GM18502 (cell line): ENCODE measurements at regions not wholly inside any gene's neighbourhood (a gene's known extent, or its start where the extent isn't known, plus 50 kb on each side); places are given as distances from the start of the nearest gene placed in this dataset.

ENCODE experiments used
- ATAC-seq: cut with Tn5 transposase; IDR thresholded peaks from one replicate; pipeline ENCODE4 v1.9.1; 2021; ENCODE audit warnings: mild to moderate bottlenecking; ENCODE audit not compliant: unreplicated experiment, poor library complexity

DNA sequence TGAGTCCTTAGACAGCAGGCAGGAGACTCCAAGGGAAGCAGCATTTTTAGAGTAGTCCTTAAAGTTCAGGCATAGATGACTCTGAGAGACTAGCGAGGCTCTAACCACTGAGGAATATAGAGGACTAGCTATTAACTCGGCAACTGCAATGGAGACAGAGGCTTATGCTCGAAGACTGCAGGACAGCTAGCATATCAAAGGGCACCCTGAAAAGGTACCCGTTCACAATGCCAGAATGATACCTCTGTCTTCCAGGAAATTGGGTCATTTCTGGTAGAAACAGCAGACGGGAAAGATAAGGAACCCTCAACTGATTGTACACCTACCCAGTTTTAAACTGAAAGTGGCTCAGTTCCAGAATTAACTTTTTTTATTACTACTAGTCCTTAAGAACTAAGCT is 1204.0 kb upstream of the ZEB2 start:
- no peak for ATAC-seq

DNA sequence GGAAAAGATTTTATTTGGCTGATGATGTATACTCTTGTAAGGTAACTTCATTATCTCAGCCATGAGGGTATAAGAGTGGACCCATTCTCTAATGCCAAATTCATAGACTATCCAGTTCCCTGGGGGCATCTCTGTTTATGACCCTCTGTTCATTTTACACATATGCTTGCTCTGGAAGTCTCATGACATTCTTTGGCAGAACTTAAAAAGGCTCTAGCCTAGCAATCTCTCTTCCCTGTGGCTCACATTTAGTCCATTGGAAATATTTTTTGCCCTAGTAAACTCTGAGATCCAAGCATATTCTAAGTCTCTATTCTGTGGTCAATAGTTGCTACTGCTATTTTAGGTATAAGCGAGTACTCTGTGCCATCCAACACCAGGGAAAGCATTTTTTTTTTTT is 1201.8 kb upstream of the ZEB2 start:
- ATAC-seq: no peak

DNA sequence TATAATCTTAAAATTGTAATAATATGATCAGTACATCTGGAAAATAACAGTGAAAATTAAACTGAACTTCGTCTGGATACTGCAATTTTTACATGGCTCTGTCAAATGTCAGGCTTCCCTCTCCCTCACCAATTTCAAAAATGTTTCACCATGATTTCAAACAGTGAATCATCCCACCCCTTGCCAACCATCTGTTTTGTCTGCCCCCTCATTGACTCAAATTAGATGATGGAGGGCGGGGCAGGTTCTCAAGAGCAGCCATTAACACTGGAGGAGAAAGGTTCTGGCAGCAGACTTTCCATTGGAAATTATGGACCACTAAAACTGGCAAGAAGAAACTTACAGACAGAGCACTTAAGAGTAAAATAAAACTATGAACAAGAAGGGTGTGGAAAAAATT is 1195.7 kb upstream of the ZEB2 start:
- ATAC-seq: no peak

DNA sequence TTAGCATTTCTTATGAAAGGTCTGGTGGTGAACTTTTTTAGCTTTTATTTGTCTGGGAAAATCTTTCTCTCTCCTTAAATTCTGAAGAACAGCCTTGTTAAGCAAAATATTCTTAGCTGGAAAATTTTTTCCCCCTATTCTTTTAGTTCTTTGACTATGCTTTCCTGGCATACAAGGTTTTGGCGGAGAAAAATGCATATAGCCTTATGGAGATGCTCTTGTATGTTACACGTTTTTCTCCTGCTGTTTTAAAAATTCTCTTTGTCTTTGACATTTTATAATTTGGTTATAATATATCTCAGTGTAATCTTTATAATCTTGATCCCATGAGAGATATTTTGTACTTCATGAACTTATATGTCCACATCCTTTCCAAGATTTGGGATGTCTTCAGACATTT is 1190.4 kb upstream of the ZEB2 start:
- ATAC-seq: no peak

DNA sequence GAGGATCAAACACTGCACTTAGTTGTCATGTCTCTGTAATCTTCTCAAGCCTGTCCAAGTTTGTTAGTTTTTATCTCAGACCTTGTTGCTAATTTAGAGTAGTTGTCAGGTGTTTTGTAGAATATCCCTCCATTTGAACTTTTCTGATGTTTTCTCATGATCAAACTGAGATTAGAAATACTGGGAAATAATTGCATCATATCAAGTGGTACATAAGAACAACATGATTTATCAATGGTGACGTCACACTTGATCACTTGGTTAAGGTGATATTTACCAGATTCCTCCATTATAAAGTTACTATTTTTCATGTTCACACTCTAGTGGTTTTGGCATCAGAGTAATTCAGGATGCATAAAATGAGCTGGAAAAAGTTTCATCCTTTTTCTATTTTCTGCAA is 1182.4 kb upstream of the ZEB2 start:
- ATAC-seq: no peak

- ATAC-seq: peak; percentile 92
These were observed 1173.1 kb upstream of the ZEB2 start for GRCh38 chr2:145692971-145693478.

GRCh38 chr2:145691659-145692058 is 1171.7 kb upstream of the ZEB2 start:
- ATAC-seq: no peak

GRCh38 chr2:145690183-145690778 is 1170.4 kb upstream of the ZEB2 start:
- ATAC-seq: no peak

GRCh38 chr2:145689277-145689676 is 1169.4 kb upstream of the ZEB2 start:
- no peak for ATAC-seq

DNA sequence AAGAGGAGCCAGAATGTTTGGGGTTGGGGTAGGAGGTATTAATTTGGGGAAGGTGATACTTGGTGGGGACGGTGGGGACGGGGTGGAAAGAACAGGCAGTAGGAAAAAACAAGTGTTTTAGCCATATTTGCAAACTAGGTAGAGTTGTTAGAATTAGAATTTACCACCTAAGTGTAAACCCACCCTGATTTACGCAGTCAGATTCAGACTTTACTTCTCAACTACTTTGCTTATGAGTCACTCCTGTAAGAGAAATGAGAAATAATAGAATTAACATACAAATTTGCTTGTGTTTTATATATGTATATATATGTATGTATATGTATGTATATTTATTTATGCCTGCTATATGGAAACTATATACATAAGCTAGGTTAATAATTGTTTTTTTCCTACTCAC is 1168.2 kb upstream of the ZEB2 start:
- no peak for ATAC-seq

GRCh38 chr2:145687442-145688134 is 1167.7 kb upstream of the ZEB2 start:
- ATAC-seq: no peak

GRCh38 chr2:145685383-145686050 is 1165.6 kb upstream of the ZEB2 start:
- ATAC-seq: no peak

DNA sequence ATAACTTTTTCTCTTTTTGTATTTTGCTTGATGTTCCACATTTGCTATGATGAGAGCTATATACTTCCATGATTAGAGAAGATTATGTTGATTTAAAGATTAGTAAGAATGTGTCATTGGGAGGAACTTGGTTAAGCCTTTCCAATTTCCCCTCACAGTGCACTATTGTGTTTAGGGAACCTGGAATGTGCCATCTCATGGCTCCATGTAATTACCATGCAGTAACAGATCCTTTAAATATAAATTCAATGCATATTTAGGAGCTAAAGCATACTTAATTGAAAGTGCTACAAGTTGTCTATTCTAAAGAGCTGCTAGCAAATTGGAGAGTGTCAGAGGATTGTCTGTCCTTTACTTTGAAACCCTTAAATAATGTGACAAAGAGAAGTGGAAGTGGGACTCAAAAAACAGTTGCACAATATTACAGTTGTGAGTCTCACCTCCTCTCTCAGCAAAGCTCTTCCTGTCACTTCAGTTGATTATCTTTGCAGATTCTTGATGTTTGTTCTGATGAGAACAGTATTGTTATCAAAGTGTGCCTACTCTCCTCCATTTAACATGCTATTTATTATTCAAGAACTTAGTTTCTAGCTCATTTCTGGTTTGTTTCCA is 1162.7 kb upstream of the ZEB2 start:
- no peak for ATAC-seq

DNA sequence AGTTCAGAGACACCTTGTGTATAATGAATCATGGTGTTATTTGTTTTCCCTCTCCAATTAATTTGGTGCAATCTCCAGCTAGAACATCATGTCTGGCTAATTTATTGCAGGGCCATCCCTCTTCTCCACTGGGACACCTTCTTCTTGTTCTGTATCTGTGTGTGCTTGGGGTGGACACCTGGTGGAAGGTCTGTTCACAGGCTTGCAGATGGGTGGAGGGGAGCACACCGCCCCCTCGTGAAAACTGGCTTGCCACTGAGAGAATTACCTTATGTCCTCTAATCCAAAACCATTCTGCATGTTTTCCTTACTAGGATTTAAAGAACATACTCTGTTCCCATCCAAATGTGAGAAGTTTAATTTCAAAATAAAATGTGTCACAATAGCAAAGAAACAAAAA is 1160.4 kb upstream of the ZEB2 start:
- no peak for ATAC-seq

GRCh38 chr2:145677371-145677770 is 1157.5 kb upstream of the ZEB2 start:
- no peak for ATAC-seq

DNA sequence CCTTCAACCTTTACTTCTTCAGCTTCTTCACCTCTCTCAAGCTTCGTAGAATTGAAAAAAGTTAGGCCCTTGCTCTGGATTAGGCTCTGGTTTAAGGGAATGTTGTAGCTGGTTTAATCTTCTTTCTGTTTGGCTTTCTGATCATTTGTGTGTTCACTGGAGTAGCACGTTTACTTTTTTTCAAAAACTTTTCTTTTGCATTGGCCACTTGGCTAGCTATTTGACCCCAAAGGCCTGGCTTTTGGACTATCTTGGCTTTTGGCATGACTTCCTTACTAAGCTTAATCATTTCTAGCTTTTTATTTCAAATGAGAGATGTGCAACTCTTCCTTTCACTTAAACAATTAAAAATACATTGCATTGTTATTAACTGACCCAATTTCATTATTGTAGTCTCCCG is 1154.8 kb upstream of the ZEB2 start:
- ATAC-seq: no peak

DNA sequence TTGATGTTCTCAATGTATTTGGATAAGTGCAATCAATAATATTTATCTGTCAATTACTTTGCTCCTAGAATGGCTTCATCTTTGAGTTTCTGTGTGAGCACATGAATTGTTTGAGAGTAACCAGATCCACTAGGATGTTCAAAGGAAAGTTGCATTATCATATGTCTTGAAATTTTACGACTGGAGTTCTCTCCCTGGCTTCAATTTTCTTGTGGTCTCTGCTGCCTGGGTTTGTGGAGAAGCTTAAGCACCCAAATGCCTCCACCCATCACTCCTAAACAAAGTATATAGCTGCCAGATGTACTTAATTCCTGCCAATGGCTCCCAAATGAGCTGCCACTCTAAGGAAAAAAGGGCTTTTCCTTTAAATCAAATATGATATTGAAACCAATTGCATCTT is 1149.4 kb upstream of the ZEB2 start:
- no peak for ATAC-seq

GRCh38 chr2:145666552-145666951 is 1146.6 kb upstream of the ZEB2 start:
- ATAC-seq: no peak

GRCh38 chr2:145657265-145657664 is 1137.3 kb upstream of the ZEB2 start:
- no peak for ATAC-seq

GRCh38 chr2:145655165-145655765 is 1135.3 kb upstream of the ZEB2 start:
- no peak for ATAC-seq

DNA sequence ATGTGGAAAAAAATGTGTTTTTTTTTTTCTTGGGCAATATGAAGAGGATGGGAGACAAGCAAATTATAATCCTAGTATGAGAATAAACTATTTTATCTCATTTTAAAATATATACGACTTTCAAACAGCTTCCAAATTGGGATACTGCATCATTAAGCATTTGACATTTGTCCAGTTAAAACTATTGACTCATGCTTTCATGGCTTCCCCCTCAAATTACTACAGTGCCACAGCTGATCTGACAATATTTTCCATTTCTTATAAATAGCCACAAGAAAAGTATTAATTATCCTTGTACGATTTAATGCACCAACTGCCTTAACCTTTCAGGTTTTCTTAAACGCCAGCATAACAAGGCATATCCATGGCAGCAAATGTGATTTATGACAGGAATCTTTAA is 1134.8 kb upstream of the ZEB2 start:
- ATAC-seq: no peak
